GM19452 (cell line): ENCODE measurements at regions not wholly inside any gene's neighbourhood (a gene's known extent, or its start where the extent isn't known, plus 50 kb on each side); places are given as distances from the start of the nearest gene placed in this dataset.
"Not testable (repeated sequence)": the region's sequence is repeated elsewhere in the genome, so short reads cannot be mapped to it uniquely, and the experiment has no call there.

Experiments used
- ATAC-seq: cut with Tn5 transposase; IDR thresholded peaks from one replicate; pipeline ENCODE4 v1.9.1; 2021; ENCODE audit not compliant: unreplicated experiment

- no peak for ATAC-seq
Observed at GRCh38 chr13:84641491-84641890, 759.2 kb upstream of the SLITRK1 start.

- no peak for ATAC-seq
Observed at GRCh38 chr13:84640691-84641090, 758.4 kb upstream of the SLITRK1 start.

- ATAC-seq: no peak
Observed at GRCh38 chr13:84630476-84630875, 748.2 kb upstream of the SLITRK1 start.

GRCh38 chr13:84616864-84617263 is 734.6 kb upstream of the SLITRK1 start:
- no peak for ATAC-seq

GRCh38 chr13:84609716-84610115 is 727.4 kb upstream of the SLITRK1 start:
- ATAC-seq: no peak

GRCh38 chr13:84607261-84608013 is 725.2 kb upstream of the SLITRK1 start:
- no peak for ATAC-seq

GRCh38 chr13:84606616-84607015 is 724.3 kb upstream of the SLITRK1 start:
- no peak for ATAC-seq

GRCh38 chr13:84605927-84606326 is 723.7 kb upstream of the SLITRK1 start:
- no peak for ATAC-seq

GRCh38 chr13:84591444-84591843 is 709.2 kb upstream of the SLITRK1 start:
- ATAC-seq: no peak

GRCh38 chr13:84590663-84591062 is 708.4 kb upstream of the SLITRK1 start:
- no peak for ATAC-seq

GRCh38 chr13:84588023-84588422 is 705.7 kb upstream of the SLITRK1 start:
- ATAC-seq: no peak

GRCh38 chr13:84579901-84580300 is 697.6 kb upstream of the SLITRK1 start:
- not testable (repeated sequence) for ATAC-seq

GRCh38 chr13:84574851-84575250 is 692.6 kb upstream of the SLITRK1 start:
- no peak for ATAC-seq

- no peak for ATAC-seq
Observed at GRCh38 chr13:84571264-84571663, 689.0 kb upstream of the SLITRK1 start.

- ATAC-seq: no peak
Observed at GRCh38 chr13:84570831-84571230, 688.6 kb upstream of the SLITRK1 start.

- ATAC-seq: no peak
Observed at GRCh38 chr13:84569366-84569765, 687.1 kb upstream of the SLITRK1 start.

- ATAC-seq: no peak
Observed at GRCh38 chr13:84567848-84568247, 685.6 kb upstream of the SLITRK1 start.

- ATAC-seq: no peak
Observed at GRCh38 chr13:84566780-84567179, 684.5 kb upstream of the SLITRK1 start.

- ATAC-seq: no peak
Observed at GRCh38 chr13:84563611-84564010, 681.3 kb upstream of the SLITRK1 start.

GRCh38 chr13:84553227-84553626 is 671.0 kb upstream of the SLITRK1 start:
- ATAC-seq: no peak

- no peak for ATAC-seq
Observed at GRCh38 chr13:84543962-84544361, 661.7 kb upstream of the SLITRK1 start.

- no peak for ATAC-seq
Observed at GRCh38 chr13:84542348-84542747, 660.1 kb upstream of the SLITRK1 start.

- ATAC-seq: no peak
Observed at GRCh38 chr13:84536906-84537305, 654.6 kb upstream of the SLITRK1 start.
